ENCODE measurements at regions not wholly inside any gene's neighbourhood (a gene's known extent, or its start where the extent isn't known, plus 50 kb on each side); places are given as distances from the start of the nearest gene placed in this dataset.

DNA sequence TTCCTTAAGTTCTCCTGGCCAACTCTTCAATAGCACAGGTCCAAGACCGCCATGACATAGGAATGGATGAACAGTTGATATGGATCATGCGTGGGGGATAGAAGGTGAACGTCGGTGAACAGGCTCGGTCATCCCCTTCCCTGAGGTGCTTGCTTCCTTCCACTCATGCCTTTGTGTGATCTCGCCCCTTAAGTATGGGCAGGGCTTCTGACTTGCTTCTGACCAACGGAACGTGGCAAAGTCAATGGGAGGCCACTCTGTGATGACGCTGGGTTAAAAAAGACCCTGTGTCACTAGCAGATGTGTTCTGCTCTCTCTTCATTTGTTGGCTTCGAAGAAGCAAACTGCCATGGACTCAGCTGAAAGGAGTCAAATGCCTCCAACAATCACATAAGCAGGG lies 240.5 kb upstream of the TUT7 start:
- TF ChIP-seq GLIS3 (CRISPR knock-in tag; IDR thresholded peaks at IDR 0.05) (no peak), SNAI2 (CRISPR knock-in tag; IDR thresholded peaks at IDR 0.05) (no peak), TOX (CRISPR knock-in tag; IDR thresholded peaks at IDR 0.05; ENCODE audit: borderline replicate concordance) (no peak), ISL1 (CRISPR knock-in tag; IDR thresholded peaks at IDR 0.05) (no peak), ARNTL (CRISPR knock-in tag; IDR thresholded peaks at IDR 0.05; ENCODE audit: borderline replicate concordance, low read depth) (no peak), POU6F1 (CRISPR knock-in tag; IDR thresholded peaks at IDR 0.05; ENCODE audit: borderline replicate concordance, low read depth) (no peak), PPARA (CRISPR knock-in tag; IDR thresholded peaks at IDR 0.05; ENCODE audit: borderline replicate concordance) (no peak), TCF4 (CRISPR knock-in tag; IDR thresholded peaks at IDR 0.05; ENCODE audit: borderline replicate concordance) (no peak), ZFP3 (CRISPR knock-in tag; IDR thresholded peaks at IDR 0.05) (no peak), CSDC2 (CRISPR knock-in tag; IDR thresholded peaks at IDR 0.05) (no peak)
- TF ChIP-seq, protein P1, sequence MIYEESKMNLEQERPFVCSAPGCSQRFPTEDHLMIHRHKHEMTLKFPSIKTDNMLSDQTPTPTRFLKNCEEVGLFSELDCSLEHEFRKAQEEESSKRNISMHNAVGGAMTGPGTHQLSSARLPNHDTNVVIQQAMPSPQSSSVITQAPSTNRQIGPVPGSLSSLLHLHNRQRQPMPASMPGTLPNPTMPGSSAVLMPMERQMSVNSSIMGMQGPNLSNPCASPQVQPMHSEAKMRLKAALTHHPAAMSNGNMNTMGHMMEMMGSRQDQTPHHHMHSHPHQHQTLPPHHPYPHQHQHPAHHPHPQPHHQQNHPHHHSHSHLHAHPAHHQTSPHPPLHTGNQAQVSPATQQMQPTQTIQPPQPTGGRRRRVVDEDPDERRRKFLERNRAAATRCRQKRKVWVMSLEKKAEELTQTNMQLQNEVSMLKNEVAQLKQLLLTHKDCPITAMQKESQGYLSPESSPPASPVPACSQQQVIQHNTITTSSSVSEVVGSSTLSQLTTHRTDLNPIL (CRISPR knock-in tag; IDR thresholded peaks at IDR 0.05; ENCODE audit: low read depth): no peak
- TF ChIP-seq, protein P2, sequence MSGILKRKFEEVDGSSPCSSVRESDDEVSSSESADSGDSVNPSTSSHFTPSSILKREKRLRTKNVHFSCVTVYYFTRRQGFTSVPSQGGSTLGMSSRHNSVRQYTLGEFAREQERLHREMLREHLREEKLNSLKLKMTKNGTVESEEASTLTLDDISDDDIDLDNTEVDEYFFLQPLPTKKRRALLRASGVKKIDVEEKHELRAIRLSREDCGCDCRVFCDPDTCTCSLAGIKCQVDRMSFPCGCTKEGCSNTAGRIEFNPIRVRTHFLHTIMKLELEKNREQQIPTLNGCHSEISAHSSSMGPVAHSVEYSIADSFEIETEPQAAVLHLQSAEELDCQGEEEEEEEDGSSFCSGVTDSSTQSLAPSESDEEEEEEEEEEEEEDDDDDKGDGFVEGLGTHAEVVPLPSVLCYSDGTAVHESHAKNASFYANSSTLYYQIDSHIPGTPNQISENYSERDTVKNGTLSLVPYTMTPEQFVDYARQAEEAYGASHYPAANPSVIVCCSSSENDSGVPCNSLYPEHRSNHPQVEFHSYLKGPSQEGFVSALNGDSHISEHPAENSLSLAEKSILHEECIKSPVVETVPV (CRISPR knock-in tag; IDR thresholded peaks at IDR 0.05): no peak
- TF ChIP-seq, protein P3, sequence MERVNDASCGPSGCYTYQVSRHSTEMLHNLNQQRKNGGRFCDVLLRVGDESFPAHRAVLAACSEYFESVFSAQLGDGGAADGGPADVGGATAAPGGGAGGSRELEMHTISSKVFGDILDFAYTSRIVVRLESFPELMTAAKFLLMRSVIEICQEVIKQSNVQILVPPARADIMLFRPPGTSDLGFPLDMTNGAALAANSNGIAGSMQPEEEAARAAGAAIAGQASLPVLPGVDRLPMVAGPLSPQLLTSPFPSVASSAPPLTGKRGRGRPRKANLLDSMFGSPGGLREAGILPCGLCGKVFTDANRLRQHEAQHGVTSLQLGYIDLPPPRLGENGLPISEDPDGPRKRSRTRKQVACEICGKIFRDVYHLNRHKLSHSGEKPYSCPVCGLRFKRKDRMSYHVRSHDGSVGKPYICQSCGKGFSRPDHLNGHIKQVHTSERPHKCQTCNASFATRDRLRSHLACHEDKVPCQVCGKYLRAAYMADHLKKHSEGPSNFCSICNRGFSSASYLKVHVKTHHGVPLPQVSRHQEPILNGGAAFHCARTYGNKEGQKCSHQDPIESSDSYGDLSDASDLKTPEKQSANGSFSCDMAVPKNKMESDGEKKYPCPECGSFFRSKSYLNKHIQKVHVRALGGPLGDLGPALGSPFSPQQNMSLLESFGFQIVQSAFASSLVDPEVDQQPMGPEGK (CRISPR knock-in tag; IDR thresholded peaks at IDR 0.05; ENCODE audit: borderline replicate concordance): no peak
